ENCODE measurements at regions not wholly inside any gene's neighbourhood (a gene's known extent, or its start where the extent isn't known, plus 50 kb on each side); places are given as distances from the start of the nearest gene placed in this dataset.
"Not testable (repeated sequence)": the region's sequence is repeated elsewhere in the genome, so short reads cannot be mapped to it uniquely, and the experiment has no call there.

DNA sequence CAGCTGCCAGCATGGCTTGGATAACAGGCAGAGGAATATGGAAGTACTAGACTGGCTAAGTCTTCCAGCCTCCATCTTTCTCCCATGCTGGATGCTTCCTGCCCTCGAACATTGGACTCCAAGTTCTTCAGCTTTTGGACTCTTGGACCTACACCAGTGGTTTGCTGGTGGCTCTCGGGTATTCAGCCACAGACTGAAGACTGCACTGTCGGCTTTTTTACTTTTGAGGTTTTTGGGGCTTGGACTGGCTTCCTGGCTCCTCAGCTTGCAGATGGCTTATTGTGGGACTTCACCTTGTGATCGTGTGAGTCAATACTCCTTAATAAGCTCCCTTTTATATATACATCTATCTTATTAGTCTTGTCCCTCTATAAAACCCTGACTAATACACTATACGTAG lies 667.6 kb upstream of the NRG3 start:
- TF ChIP-seq, protein P1, sequence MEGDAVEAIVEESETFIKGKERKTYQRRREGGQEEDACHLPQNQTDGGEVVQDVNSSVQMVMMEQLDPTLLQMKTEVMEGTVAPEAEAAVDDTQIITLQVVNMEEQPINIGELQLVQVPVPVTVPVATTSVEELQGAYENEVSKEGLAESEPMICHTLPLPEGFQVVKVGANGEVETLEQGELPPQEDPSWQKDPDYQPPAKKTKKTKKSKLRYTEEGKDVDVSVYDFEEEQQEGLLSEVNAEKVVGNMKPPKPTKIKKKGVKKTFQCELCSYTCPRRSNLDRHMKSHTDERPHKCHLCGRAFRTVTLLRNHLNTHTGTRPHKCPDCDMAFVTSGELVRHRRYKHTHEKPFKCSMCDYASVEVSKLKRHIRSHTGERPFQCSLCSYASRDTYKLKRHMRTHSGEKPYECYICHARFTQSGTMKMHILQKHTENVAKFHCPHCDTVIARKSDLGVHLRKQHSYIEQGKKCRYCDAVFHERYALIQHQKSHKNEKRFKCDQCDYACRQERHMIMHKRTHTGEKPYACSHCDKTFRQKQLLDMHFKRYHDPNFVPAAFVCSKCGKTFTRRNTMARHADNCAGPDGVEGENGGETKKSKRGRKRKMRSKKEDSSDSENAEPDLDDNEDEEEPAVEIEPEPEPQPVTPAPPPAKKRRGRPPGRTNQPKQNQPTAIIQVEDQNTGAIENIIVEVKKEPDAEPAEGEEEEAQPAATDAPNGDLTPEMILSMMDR (IDR thresholded peaks at IDR 0.05; ENCODE audit: insufficient read depth, low read depth, low read length): not testable (repeated sequence)
- TF ChIP-seq EZH2 (IDR thresholded peaks at IDR 0.05; ENCODE audit: insufficient read depth, low read length): not testable (repeated sequence)

All from astrocyte (in vitro differentiated cells and primary cell).